ENCODE measurements at regions not wholly inside any gene's neighbourhood (a gene's known extent, or its start where the extent isn't known, plus 50 kb on each side); places are given as distances from the start of the nearest gene placed in this dataset.

DNA sequence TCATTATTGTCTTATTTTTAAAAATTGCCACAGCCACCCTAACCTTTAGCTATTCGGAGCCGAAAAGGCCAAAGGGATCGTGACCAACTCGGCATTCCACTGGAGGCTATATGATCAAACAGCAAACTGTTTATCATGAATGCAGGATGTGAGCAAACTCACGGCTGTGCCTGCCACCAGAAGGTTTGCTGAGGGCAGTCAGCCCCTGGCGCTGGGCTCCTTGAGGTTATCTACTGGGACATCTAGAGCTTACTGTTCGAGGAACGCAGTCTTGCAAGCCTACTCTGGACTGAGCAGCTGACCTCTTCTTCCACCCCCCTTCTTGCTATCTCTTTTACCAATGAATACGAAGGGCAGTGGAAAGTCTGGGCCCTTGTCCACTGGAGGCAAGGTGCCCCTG is 231.5 kb upstream of the TARS1 start:
- no peak for TF ChIP-seq NANOG (IDR thresholded peaks at IDR 0.05; ENCODE audit: borderline replicate concordance)
- TF ChIP-seq, protein P1, sequence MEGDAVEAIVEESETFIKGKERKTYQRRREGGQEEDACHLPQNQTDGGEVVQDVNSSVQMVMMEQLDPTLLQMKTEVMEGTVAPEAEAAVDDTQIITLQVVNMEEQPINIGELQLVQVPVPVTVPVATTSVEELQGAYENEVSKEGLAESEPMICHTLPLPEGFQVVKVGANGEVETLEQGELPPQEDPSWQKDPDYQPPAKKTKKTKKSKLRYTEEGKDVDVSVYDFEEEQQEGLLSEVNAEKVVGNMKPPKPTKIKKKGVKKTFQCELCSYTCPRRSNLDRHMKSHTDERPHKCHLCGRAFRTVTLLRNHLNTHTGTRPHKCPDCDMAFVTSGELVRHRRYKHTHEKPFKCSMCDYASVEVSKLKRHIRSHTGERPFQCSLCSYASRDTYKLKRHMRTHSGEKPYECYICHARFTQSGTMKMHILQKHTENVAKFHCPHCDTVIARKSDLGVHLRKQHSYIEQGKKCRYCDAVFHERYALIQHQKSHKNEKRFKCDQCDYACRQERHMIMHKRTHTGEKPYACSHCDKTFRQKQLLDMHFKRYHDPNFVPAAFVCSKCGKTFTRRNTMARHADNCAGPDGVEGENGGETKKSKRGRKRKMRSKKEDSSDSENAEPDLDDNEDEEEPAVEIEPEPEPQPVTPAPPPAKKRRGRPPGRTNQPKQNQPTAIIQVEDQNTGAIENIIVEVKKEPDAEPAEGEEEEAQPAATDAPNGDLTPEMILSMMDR (conservative IDR thresholded peaks at IDR 0.05; ENCODE audit: low read depth in 2 of 2): no peak
- no peak for TF ChIP-seq EZH2 (IDR thresholded peaks at IDR 0.05; ENCODE audit: low read depth, unreplicated experiment)
- no peak for TF ChIP-seq EZH2phosphoT487 (IDR thresholded peaks at IDR 0.05; ENCODE audit: unreplicated experiment)
- TF ChIP-seq ZNF114 (CRISPR knock-in tag; IDR thresholded peaks at IDR 0.05): no peak
- no peak for TF ChIP-seq STAT1 (IDR thresholded peaks at IDR 0.05; ENCODE audit: unreplicated experiment)
- TF ChIP-seq JUNB (IDR thresholded peaks at IDR 0.05; ENCODE audit: unreplicated experiment): no peak
- no peak for TF ChIP-seq ZNF331 (CRISPR knock-in tag; IDR thresholded peaks at IDR 0.05; ENCODE audit: low read depth)
- TF ChIP-seq POLR2AphosphoS5 (IDR thresholded peaks at IDR 0.05; ENCODE audit: low read depth): no peak
- no peak for TF ChIP-seq CREB1 (CRISPR knock-in tag; IDR thresholded peaks at IDR 0.05; ENCODE audit: low read depth)
- TF ChIP-seq, protein P2, sequence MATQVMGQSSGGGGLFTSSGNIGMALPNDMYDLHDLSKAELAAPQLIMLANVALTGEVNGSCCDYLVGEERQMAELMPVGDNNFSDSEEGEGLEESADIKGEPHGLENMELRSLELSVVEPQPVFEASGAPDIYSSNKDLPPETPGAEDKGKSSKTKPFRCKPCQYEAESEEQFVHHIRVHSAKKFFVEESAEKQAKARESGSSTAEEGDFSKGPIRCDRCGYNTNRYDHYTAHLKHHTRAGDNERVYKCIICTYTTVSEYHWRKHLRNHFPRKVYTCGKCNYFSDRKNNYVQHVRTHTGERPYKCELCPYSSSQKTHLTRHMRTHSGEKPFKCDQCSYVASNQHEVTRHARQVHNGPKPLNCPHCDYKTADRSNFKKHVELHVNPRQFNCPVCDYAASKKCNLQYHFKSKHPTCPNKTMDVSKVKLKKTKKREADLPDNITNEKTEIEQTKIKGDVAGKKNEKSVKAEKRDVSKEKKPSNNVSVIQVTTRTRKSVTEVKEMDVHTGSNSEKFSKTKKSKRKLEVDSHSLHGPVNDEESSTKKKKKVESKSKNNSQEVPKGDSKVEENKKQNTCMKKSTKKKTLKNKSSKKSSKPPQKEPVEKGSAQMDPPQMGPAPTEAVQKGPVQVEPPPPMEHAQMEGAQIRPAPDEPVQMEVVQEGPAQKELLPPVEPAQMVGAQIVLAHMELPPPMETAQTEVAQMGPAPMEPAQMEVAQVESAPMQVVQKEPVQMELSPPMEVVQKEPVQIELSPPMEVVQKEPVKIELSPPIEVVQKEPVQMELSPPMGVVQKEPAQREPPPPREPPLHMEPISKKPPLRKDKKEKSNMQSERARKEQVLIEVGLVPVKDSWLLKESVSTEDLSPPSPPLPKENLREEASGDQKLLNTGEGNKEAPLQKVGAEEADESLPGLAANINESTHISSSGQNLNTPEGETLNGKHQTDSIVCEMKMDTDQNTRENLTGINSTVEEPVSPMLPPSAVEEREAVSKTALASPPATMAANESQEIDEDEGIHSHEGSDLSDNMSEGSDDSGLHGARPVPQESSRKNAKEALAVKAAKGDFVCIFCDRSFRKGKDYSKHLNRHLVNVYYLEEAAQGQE (IDR thresholded peaks at IDR 0.05; ENCODE audit: unreplicated experiment): no peak
- TF ChIP-seq, protein P3, sequence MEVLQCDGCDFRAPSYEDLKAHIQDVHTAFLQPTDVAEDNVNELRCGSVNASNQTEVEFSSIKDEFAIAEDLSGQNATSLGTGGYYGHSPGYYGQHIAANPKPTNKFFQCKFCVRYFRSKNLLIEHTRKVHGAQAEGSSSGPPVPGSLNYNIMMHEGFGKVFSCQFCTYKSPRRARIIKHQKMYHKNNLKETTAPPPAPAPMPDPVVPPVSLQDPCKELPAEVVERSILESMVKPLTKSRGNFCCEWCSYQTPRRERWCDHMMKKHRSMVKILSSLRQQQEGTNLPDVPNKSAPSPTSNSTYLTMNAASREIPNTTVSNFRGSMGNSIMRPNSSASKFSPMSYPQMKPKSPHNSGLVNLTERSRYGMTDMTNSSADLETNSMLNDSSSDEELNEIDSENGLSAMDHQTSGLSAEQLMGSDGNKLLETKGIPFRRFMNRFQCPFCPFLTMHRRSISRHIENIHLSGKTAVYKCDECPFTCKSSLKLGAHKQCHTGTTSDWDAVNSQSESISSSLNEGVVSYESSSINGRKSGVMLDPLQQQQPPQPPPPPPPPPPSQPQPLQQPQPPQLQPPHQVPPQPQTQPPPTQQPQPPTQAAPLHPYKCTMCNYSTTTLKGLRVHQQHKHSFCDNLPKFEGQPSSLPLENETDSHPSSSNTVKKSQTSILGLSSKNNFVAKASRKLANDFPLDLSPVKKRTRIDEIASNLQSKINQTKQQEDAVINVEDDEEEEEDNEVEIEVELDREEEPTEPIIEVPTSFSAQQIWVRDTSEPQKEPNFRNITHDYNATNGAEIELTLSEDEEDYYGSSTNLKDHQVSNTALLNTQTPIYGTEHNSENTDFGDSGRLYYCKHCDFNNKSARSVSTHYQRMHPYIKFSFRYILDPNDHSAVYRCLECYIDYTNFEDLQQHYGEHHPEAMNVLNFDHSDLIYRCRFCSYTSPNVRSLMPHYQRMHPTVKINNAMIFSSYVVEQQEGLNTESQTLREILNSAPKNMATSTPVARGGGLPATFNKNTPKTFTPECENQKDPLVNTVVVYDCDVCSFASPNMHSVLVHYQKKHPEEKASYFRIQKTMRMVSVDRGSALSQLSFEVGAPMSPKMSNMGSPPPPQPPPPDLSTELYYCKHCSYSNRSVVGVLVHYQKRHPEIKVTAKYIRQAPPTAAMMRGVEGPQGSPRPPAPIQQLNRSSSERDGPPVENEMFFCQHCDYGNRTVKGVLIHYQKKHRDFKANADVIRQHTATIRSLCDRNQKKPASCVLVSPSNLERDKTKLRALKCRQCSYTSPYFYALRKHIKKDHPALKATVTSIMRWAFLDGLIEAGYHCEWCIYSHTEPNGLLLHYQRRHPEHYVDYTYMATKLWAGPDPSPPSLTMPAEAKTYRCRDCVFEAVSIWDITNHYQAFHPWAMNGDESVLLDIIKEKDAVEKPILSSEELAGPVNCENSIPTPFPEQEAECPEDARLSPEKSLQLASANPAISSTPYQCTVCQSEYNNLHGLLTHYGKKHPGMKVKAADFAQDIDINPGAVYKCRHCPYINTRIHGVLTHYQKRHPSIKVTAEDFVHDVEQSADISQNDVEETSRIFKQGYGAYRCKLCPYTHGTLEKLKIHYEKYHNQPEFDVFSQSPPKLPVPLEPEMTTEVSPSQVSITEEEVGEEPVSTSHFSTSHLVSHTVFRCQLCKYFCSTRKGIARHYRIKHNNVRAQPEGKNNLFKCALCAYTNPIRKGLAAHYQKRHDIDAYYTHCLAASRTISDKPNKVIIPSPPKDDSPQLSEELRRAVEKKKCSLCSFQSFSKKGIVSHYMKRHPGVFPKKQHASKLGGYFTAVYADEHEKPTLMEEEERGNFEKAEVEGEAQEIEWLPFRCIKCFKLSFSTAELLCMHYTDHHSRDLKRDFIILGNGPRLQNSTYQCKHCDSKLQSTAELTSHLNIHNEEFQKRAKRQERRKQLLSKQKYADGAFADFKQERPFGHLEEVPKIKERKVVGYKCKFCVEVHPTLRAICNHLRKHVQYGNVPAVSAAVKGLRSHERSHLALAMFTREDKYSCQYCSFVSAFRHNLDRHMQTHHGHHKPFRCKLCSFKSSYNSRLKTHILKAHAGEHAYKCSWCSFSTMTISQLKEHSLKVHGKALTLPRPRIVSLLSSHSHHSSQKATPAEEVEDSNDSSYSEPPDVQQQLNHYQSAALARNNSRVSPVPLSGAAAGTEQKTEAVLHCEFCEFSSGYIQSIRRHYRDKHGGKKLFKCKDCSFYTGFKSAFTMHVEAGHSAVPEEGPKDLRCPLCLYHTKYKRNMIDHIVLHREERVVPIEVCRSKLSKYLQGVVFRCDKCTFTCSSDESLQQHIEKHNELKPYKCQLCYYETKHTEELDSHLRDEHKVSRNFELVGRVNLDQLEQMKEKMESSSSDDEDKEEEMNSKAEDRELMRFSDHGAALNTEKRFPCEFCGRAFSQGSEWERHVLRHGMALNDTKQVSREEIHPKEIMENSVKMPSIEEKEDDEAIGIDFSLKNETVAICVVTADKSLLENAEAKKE (CRISPR knock-in tag; IDR thresholded peaks at IDR 0.05): no peak
- TF ChIP-seq, protein P4, sequence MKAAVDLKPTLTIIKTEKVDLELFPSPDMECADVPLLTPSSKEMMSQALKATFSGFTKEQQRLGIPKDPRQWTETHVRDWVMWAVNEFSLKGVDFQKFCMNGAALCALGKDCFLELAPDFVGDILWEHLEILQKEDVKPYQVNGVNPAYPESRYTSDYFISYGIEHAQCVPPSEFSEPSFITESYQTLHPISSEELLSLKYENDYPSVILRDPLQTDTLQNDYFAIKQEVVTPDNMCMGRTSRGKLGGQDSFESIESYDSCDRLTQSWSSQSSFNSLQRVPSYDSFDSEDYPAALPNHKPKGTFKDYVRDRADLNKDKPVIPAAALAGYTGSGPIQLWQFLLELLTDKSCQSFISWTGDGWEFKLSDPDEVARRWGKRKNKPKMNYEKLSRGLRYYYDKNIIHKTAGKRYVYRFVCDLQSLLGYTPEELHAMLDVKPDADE (IDR thresholded peaks at IDR 0.05): no peak
- Histone ChIP-seq H3K27me3 (ENCODE audit: insufficient read depth) (no peaks in the 10 kb centered on the region), H3K27ac (ENCODE audit: low read depth) (no peak overlapping the region), H3K9me2 (ENCODE audit: insufficient read depth) (peaks cover 8% of the 10 kb centered on the region; the same call in 1 of the 2 replicates), H2AFZ (peak overlapping the region; percentile 3; the same call in 1 of the 2 replicates), H3K4me3 (no peak overlapping the region), H3K79me2 (replicated peaks; ENCODE audit: insufficient read depth) (no peaks in the 10 kb centered on the region), H3F3A (replicated peaks; ENCODE audit: low read depth) (no peaks in the 10 kb centered on the region), H3K4me2 (no peak overlapping the region), H3K4me1 (ENCODE audit: insufficient read depth) (no peaks in the 10 kb centered on the region), H3K36me3 (ENCODE audit: insufficient read depth) (no peaks in the 10 kb centered on the region), H4K20me1 (replicated peaks; ENCODE audit: insufficient read depth) (no peaks in the 10 kb centered on the region)
- ATAC-seq (no peak), DNase-seq (ENCODE audit: low spot score) (no peak)
- H3K9me3 Mint-ChIP-seq: peaks cover 3% of the 10 kb centered on the region; the same call in 1 of the 3 replicates
- H3K4me3 Mint-ChIP-seq: no peak overlapping the region
- H3K36me3 Mint-ChIP-seq (ENCODE audit: low read depth): no peaks in the 10 kb centered on the region
- H3K27me3 Mint-ChIP-seq (ENCODE audit: insufficient read depth, low read depth, poor library complexity): no peaks in the 10 kb centered on the region
- no peak overlapping the region for H3K27ac Mint-ChIP-seq
- H3K4me1 Mint-ChIP-seq: no peaks in the 10 kb centered on the region

All from GM23338 (cell line).